OCI-LY3 (cell line): ENCODE measurements at regions not wholly inside any gene's neighbourhood (a gene's known extent, or its start where the extent isn't known, plus 50 kb on each side); places are given as distances from the start of the nearest gene placed in this dataset.

Experiments used
- H2AFZ ChIP-seq: fragments of 200-600, 300-600 bp; shearing (Covaris generic); 2 replicates; pipeline ENCODE4 v1.6.0; 2014; ENCODE audit warnings: antibody characterized with exemption, low read depth, low read length
- H3K27ac ChIP-seq: fragments of 200-600, 300-600 bp; sonication (generic); 2 replicates; pipeline ENCODE4 v1.5.1; 2014; ENCODE audit warnings: mild to moderate bottlenecking, low read length, moderate library complexity, mixed read lengths
- H3K27me3 ChIP-seq: fragments of 200-600, 300-600 bp; sonication (generic); 2 replicates; pipeline ENCODE4 v1.6.1; 2014; ENCODE audit warnings: low read depth, low read length, mixed read lengths
- H3K36me3 ChIP-seq: fragments of 200-600, 300-600 bp; sonication (generic); replicated peaks from 2 replicates; pipeline ENCODE3; 2014; ENCODE audit warnings: low read depth, low read length, mixed read lengths
- H3K4me1 ChIP-seq: fragments of 300-600, 200-600 bp; sonication (generic); 2 replicates; pipeline ENCODE4 v1.6.1; 2014; ENCODE audit warnings: low read length, mixed read lengths
- H3K4me2 ChIP-seq: fragments of 200-600, 300-600 bp; sonication (generic); 2 replicates; pipeline ENCODE4 v1.6.1; 2014; ENCODE audit warnings: low read length, mixed read lengths
- H3K4me3 ChIP-seq: fragments of 300-600, 200-600 bp; sonication (generic); 2 replicates; pipeline ENCODE4 v1.5.1; 2014; ENCODE audit warnings: antibody characterized with exemption, mild to moderate bottlenecking, low read length, moderate library complexity
- H3K79me2 ChIP-seq: fragments of 300-600, 200-600 bp; shearing (Covaris generic); 2 replicates; pipeline ENCODE4 v1.6.1; 2014; ENCODE audit warnings: mild to moderate bottlenecking, low read length, mixed read lengths
- H3K9ac ChIP-seq: fragments of 300-600, 200-600 bp; shearing (Covaris generic); 2 replicates; pipeline ENCODE4 v1.6.0; 2014; ENCODE audit warnings: mild to moderate bottlenecking, low read length, moderate library complexity
- H3K9me3 ChIP-seq: fragments of 200-600, 300-600 bp; shearing (Covaris generic); 2 replicates; pipeline ENCODE4 v1.6.1; 2014; ENCODE audit warnings: low read length, mixed read lengths; ENCODE audit not compliant: insufficient read depth
- H4K20me1 ChIP-seq: fragments of 200-600, 300-600 bp; sonication (generic); 2 replicates; pipeline ENCODE4 v1.6.1; 2016; ENCODE audit warnings: low read length, mixed read lengths; ENCODE audit not compliant: insufficient read depth
- EZH2phosphoT487 ChIP-seq: fragments of 200-600 bp; shearing (Covaris generic); IDR thresholded peaks from 2 replicates; pipeline ENCODE4 v1.6.1; 2018; ENCODE audit warnings: antibody characterized with exemption, mixed run types, low read depth
- TF ChIP-seq, protein P1 (sequence below): fragments of 200-600, 300-600 bp; sonication (generic); IDR thresholded peaks from 2 replicates; pipeline ENCODE4 v1.5.1; 2014; ENCODE audit warnings: antibody characterized with exemption, low read length, low read depth

DNA sequence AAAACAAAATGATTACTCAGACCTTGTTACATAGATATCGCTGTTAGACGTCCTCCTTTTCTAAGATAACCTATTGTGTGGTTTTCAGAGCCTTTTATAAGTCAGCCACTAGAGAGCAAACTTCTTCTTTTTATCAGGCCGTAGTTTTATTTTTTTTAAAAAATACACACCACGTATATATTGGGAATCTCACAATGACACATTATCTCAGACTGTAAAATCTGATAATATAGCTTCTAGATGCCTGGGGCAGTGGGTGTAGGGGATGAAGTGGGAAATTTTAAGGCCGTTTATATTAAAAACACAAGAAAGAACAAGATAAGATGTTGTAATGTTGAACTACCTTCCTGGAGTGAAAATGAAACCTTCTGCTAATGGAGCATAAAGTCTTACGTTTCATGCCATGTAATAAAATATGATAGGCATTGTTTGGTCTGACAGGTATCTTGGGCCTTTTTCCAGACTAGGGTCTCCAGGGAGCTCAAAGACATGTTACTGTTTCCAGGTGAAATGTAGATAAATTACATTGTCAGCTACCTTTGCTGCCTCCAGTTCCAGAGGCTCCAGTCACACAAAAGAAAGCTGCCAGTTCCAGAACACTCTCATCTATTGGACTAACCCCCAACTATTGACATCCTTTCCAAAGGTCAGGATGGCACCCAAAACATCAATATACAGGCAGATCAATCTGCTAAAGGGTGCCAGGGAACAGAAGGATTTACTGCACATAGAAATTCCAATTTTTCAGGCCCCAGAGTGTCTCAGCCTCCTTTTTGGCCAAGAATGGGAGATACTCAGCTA, 130.2 kb upstream of the AKIRIN2 start:
- Histone ChIP-seq H3K4me2 (peak overlapping the region; percentile 90), H3K27ac (peak overlapping the region; percentile 16; the same call in 1 of the 2 replicates), H3K4me1 (peaks cover 13% of the 10 kb centered on the region), H3K9ac (peak overlapping the region; percentile 52), H3K4me3 (peak overlapping the region; percentile 76), H3K79me2 (no peaks in the 10 kb centered on the region), H3K27me3 (no peaks in the 10 kb centered on the region), H2AFZ (peak overlapping the region; percentile 93), H3K9me3 (no peaks in the 10 kb centered on the region), H3K36me3 (no peaks in the 10 kb centered on the region), H4K20me1 (no peaks in the 10 kb centered on the region)
- no peak for TF ChIP-seq EZH2phosphoT487
- TF ChIP-seq, protein P1, sequence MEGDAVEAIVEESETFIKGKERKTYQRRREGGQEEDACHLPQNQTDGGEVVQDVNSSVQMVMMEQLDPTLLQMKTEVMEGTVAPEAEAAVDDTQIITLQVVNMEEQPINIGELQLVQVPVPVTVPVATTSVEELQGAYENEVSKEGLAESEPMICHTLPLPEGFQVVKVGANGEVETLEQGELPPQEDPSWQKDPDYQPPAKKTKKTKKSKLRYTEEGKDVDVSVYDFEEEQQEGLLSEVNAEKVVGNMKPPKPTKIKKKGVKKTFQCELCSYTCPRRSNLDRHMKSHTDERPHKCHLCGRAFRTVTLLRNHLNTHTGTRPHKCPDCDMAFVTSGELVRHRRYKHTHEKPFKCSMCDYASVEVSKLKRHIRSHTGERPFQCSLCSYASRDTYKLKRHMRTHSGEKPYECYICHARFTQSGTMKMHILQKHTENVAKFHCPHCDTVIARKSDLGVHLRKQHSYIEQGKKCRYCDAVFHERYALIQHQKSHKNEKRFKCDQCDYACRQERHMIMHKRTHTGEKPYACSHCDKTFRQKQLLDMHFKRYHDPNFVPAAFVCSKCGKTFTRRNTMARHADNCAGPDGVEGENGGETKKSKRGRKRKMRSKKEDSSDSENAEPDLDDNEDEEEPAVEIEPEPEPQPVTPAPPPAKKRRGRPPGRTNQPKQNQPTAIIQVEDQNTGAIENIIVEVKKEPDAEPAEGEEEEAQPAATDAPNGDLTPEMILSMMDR: peak; percentile 71

DNA sequence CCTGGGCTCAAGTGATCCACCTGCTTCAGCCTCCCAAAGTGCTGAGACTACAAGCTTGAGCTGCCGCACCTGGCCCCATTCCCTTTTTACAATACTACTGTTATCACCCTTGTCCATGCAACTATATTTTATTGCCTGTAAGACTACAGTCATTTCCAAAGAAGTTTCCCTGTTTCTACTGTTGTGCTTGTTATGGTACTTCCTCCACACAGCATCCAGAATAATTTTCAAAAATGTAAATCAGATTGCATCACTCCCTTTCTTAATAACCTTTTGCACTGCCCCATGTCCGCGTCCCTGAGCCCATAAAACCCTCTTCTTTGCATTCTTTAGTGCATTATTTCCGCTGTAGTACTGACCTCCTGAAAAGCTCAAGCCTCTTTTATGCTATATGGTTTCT, 128.9 kb upstream of the AKIRIN2 start:
- Histone ChIP-seq H3K27ac (no peak overlapping the region), H3K79me2 (no peaks in the 10 kb centered on the region), H3K4me3 (no peak overlapping the region), H3K9ac (no peak overlapping the region), H3K9me3 (no peaks in the 10 kb centered on the region), H3K4me1 (peaks cover 18% of the 10 kb centered on the region), H4K20me1 (no peaks in the 10 kb centered on the region), H3K27me3 (no peaks in the 10 kb centered on the region), H3K4me2 (peak overlapping the region; percentile 21), H3K36me3 (no peaks in the 10 kb centered on the region), H2AFZ (no peak overlapping the region)
- TF ChIP-seq, protein P1: no peak
- no peak for TF ChIP-seq EZH2phosphoT487

DNA sequence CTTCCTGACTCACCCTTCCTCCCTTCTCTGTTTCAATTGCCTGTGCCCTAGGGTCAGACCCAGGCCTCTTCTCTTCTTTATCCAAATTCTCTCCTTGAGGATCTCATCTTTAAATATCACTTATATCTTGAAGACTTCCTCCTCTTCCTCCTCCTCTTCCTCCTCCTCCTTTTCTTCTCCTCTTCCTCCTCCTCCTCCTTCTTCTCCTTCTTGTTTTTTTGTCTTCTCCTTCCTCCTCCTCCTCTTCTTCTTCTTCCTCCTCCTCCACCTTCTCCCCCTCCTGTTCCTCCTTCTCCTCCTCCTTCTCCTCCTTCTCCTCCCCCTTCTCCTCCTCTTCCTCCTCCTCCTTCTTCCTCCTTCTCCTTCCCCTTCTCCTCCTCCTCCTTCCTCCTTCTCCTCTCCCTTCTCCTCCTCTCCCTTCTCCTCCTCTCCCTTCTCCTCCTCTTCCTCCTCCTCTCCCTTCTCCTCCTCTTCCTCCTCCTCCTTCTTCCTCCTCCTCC, 127.6 kb upstream of the AKIRIN2 start:
- Histone ChIP-seq H3K79me2 (no peaks in the 10 kb centered on the region), H3K9ac (no peak overlapping the region), H3K4me2 (no peak overlapping the region), H3K9me3 (no peaks in the 10 kb centered on the region), H3K27me3 (no peaks in the 10 kb centered on the region), H3K36me3 (no peaks in the 10 kb centered on the region), H3K27ac (no peak overlapping the region), H4K20me1 (no peaks in the 10 kb centered on the region), H2AFZ (no peak overlapping the region), H3K4me3 (no peak overlapping the region), H3K4me1 (peaks cover 29% of the 10 kb centered on the region)
- TF ChIP-seq, protein P1: no peak
- no peak for TF ChIP-seq EZH2phosphoT487

DNA sequence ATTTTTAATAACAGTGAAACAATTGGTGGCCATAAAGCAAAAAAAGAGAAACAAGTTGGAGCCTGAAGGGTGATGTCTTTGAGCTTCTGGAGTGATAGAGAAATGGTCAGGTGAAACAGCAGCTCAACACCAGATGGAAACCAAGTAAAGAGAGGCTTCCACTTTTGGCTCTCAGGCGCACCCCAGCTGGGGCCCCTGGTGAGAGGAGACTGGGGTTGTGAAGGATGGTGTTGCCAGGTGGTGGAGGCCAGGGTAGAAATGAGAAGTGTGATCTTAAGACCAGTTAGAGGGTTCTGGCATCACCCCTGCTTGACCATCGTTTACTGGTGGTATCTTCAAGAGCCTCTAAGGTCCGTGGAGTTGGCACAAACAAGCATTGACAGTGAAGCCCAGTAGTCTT, 126.0 kb upstream of the AKIRIN2 start:
- H3K4me1 ChIP-seq: peaks cover 29% of the 10 kb centered on the region
- H3K9me3 ChIP-seq: no peaks in the 10 kb centered on the region
- no peaks in the 10 kb centered on the region for H4K20me1 ChIP-seq
- H3K4me2 ChIP-seq: no peak overlapping the region
- H3K79me2 ChIP-seq: no peaks in the 10 kb centered on the region
- no peak overlapping the region for H3K9ac ChIP-seq
- no peak overlapping the region for H2AFZ ChIP-seq
- H3K36me3 ChIP-seq: no peaks in the 10 kb centered on the region
- TF ChIP-seq EZH2phosphoT487: no peak
- TF ChIP-seq, protein P1: no peak
- H3K27ac ChIP-seq: no peak overlapping the region
- no peaks in the 10 kb centered on the region for H3K27me3 ChIP-seq
- no peak overlapping the region for H3K4me3 ChIP-seq
